Nephron (organoid): ENCODE measurements at regions not wholly inside any gene's neighbourhood (a gene's known extent, or its start where the extent isn't known, plus 50 kb on each side); places are given as distances from the start of the nearest gene placed in this dataset.

ENCODE experiments used
- H3K27ac Mint-ChIP-seq, 3 experiments: 2 replicates each; pipeline ENCODE4 v1.8.0; 2020; ENCODE audit warnings: mixed read lengths in 3 of 3, mild to moderate bottlenecking in 2 of 3, moderate library complexity in 1 of 3
- H3K27me3 Mint-ChIP-seq: 2 replicates; pipeline ENCODE4 v1.8.0; 2021; ENCODE audit warnings: low read depth, mild to moderate bottlenecking, moderate library complexity, mixed read lengths
- H3K36me3 Mint-ChIP-seq: 2 replicates; pipeline ENCODE4 v1.8.0; 2020; ENCODE audit warnings: low read depth, mixed read lengths
- H3K4me1 Mint-ChIP-seq: 2 replicates; pipeline ENCODE4 v1.8.0; 2020; ENCODE audit warnings: mixed read lengths
- H3K4me3 Mint-ChIP-seq, 3 experiments: 2 replicates each; pipeline ENCODE4 v1.8.0; 2020; ENCODE audit warnings: mild to moderate bottlenecking in 3 of 3, mixed read lengths in 3 of 3, moderate library complexity in 2 of 3
- H3K9me3 Mint-ChIP-seq: 2 replicates; pipeline ENCODE4 v1.8.0; 2020; ENCODE audit warnings: mixed read lengths
- TF ChIP-seq, protein P1 (sequence below), 3 experiments: fragments of 200-600 bp; sonication (generic); IDR thresholded peaks; one replicate each; pipeline ENCODE4 v1.5.0; 2021; ENCODE audit warnings: antibody characterized with exemption in 3 of 3; ENCODE audit not compliant: unreplicated experiment in 3 of 3

DNA sequence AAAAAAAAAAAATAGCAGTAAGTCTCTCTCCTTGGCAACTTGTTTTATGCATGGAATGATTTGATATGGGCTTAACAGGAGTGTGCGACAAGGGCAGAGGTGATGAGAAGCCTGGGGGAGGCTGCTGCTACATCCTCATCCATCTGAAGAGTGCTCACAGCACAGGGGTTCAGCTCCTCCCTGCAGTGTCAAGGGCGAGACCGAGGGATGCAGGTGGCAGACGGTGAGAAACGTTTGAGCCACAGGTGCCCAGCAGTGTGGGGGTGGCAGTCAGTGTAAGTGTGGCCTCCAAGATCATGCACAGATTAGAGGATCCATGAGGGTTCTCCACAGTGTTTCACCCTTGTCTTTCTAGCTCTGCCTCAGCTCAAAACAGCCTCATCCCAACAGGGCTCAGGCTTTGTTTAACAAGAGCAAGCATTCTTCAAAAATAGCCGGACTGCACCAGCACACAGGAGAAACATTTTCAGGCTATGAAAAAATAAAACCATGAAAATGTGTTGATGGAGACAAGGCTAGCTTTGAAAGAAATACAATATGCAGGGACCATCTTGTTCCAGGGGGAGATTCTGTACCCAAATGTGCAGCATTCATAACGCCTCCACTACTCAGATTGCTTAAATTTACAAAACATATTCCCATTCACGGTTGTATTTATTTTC, 324.5 kb upstream of the MYT1L start:
- Mint-ChIP-seq H3K9me3 (peaks cover 7% of the 10 kb centered on the region), H3K27me3 (peaks cover 3% of the 10 kb centered on the region), H3K36me3 (no peaks in the 10 kb centered on the region), H3K4me3 (no peak overlapping the region), H3K27ac (peak overlapping the region; percentile 9 to 57 (median 39)), H3K4me1 (peaks cover 53% of the 10 kb centered on the region)
- TF ChIP-seq, protein P1, sequence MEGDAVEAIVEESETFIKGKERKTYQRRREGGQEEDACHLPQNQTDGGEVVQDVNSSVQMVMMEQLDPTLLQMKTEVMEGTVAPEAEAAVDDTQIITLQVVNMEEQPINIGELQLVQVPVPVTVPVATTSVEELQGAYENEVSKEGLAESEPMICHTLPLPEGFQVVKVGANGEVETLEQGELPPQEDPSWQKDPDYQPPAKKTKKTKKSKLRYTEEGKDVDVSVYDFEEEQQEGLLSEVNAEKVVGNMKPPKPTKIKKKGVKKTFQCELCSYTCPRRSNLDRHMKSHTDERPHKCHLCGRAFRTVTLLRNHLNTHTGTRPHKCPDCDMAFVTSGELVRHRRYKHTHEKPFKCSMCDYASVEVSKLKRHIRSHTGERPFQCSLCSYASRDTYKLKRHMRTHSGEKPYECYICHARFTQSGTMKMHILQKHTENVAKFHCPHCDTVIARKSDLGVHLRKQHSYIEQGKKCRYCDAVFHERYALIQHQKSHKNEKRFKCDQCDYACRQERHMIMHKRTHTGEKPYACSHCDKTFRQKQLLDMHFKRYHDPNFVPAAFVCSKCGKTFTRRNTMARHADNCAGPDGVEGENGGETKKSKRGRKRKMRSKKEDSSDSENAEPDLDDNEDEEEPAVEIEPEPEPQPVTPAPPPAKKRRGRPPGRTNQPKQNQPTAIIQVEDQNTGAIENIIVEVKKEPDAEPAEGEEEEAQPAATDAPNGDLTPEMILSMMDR (IDR thresholded peaks at IDR 0.05; ENCODE audit: unreplicated experiment in 3 of 3) = no peak

DNA sequence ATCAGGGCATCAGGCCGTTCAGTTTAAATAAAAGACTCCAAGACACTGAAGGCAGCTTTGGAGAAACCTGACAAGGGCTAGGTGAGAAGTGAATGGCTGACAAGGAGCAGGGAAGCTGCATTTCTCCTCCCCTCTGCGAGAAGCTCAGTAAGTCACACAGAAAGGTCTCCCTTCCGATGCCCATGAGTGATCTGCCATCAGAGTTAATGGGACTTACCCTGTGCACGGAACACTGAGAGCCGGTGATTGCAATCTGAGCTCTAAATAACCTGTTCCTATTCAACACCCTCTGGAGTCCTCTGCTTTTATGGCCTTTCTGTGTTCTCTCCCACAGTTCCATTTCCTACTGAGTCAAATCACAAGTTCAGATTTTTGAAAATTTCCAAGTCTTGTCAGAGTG, 322.2 kb upstream of the MYT1L start:
- Mint-ChIP-seq H3K4me1 (peaks cover 53% of the 10 kb centered on the region), H3K9me3 (peaks cover 5% of the 10 kb centered on the region), H3K27ac (no peak overlapping the region), H3K36me3 (no peaks in the 10 kb centered on the region), H3K27me3 (peaks cover 3% of the 10 kb centered on the region), H3K4me3 (no peak overlapping the region)
- TF ChIP-seq, protein P1 (IDR thresholded peaks at IDR 0.05; ENCODE audit: unreplicated experiment in 3 of 3) = no peak

DNA sequence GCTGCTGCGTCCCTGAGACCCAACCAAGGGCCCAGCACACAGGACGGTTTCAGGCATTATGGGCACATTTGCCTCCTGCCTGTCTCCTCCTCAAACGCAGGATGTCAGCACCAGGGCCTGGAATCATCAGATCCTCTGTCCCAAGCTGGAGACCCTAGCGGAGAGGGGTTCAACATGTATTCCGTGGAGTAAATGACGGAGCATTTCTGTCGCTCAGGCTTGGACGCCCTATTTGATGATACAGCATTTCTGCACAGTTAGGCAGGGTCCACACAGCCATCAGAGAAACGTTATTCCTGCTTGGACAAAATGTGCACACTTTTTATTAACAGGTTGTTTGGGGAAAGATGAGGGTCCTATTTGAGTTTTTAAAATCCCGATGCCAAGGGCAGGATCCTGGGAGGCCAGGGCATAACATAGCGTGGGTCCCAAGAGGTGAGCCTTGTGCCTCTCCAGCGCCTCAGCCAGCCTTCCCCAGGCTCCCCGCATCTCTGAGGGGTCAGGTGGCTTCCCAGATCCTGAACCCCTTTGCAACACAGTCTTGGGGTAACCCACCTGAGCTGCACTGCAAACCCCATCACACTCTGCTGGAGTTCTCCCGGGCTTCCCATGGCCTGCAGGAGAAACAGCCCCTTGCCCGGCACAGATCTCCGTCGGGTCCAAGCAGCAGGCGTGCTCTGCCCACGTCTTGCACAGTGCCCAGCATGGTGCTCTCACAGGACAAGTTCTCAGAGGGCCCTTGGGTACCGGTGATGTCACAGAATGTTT, 319.7 kb upstream of the MYT1L start:
- Mint-ChIP-seq H3K9me3 (no peaks in the 10 kb centered on the region), H3K36me3 (no peaks in the 10 kb centered on the region), H3K4me3 (no peak overlapping the region), H3K27me3 (peaks cover 12% of the 10 kb centered on the region), H3K4me1 (peaks cover 46% of the 10 kb centered on the region), H3K27ac (no peak overlapping the region)
- TF ChIP-seq, protein P1 (IDR thresholded peaks at IDR 0.05; ENCODE audit: unreplicated experiment in 3 of 3) = no peak

DNA sequence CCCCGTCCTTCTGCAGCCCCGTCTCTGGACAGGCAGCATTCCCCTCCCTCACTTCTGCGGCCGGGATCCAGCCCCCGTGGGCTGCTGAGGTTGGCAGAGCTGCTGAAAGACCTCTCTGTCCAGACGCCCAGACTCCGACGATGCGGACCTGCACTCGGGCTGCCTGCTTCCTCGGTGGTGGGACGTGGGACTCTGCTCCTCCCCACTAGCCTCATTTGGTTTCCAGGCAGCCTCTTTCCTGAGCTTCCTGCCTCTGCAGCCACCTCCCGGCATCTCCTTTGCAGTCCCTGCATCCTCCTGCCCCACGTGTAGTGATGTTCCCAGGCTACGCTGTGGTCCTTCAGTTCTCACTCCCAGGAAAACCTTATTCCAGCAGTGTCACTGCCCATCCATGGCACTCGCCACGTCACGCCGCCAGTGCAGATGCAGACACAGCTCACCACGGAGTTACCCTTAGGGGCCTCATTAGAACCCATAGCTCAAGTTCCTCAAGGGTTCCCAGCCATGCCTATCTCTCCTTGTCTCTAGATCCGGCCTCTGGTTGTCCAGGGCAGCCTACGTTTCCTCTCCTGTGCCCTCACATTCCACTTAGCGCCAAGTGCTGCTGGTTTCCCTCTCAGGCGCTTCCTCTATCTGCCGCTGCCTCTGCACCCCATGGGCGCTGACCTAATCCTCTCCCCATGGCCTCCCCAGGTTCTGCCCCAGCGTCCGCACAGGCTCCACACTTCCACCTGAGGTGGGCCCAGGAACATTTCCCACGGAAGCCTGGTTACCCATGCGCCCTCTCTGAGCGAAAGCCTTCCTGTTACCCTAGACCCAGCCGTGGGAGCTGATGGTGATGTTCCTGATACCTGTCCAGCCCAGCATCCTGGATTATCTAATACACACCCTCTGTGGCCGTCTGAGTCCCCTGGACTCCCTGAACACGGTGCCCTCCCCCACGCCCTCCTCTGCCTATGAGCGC, 318.3 kb upstream of the MYT1L start:
- Mint-ChIP-seq H3K4me1 (peaks cover 35% of the 10 kb centered on the region), H3K36me3 (no peaks in the 10 kb centered on the region), H3K27ac (no peak overlapping the region), H3K4me3 (no peak overlapping the region), H3K27me3 (peaks cover 10% of the 10 kb centered on the region), H3K9me3 (no peaks in the 10 kb centered on the region)
- TF ChIP-seq, protein P1 (IDR thresholded peaks at IDR 0.05; ENCODE audit: unreplicated experiment in 3 of 3) = no peak

DNA sequence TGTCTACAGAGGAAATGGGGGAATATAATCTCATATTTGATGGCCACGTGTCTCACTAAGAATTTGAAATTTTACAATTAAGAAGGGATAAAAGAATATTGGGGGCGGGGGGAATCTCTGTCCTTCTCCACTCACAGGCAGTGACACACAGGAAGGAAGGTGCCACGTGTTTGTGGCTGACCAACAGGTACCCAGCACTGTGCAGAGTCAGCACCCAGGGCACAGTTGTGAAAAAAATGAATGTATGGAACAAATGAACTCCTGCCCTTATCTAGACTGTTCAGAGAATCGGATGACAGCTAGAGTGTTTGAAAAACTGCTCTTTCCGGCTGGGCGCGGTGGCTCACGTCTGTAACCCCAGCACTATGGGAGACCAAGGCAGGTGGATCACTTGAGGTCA, 317.0 kb upstream of the MYT1L start:
- H3K4me3 Mint-ChIP-seq = no peak overlapping the region
- H3K9me3 Mint-ChIP-seq = no peaks in the 10 kb centered on the region
- TF ChIP-seq, protein P1 (IDR thresholded peaks at IDR 0.05; ENCODE audit: unreplicated experiment in 3 of 3) = no peak
- H3K27me3 Mint-ChIP-seq = peaks cover 17% of the 10 kb centered on the region
- H3K36me3 Mint-ChIP-seq = no peaks in the 10 kb centered on the region
- peaks cover 32% of the 10 kb centered on the region for H3K4me1 Mint-ChIP-seq
- no peak overlapping the region for H3K27ac Mint-ChIP-seq
